ENCODE measurements at regions not wholly inside any gene's neighbourhood (a gene's known extent, or its start where the extent isn't known, plus 50 kb on each side); places are given as distances from the start of the nearest gene placed in this dataset.
A peak's percentile ranks its signal among the peaks of the same experiment; 100 is the strongest.
"Not testable (repeated sequence)": the region's sequence is repeated elsewhere in the genome, so short reads cannot be mapped to it uniquely, and the experiment has no call there.

GRCh38 chr1:145475369-145475915 is 50.0 kb upstream of the NBPF20 start:
- H3K4me3 ChIP-seq (ENCODE audit: low read depth, low read length) = peak overlapping the region; percentile 58
- not testable (repeated sequence) for H3K27me3 ChIP-seq (ENCODE audit: control insufficient read depth, insufficient read depth, low read length); H3K9me3 ChIP-seq (ENCODE audit: control insufficient read depth, insufficient read depth, low read length); H3K36me3 ChIP-seq (ENCODE audit: control insufficient read depth, insufficient read depth, low read length); H3K27ac ChIP-seq (ENCODE audit: low read depth, low read length); H3K9ac ChIP-seq (ENCODE audit: low read depth, low read length); H3K4me1 ChIP-seq (ENCODE audit: control insufficient read depth, insufficient read depth, low read length)

All from HUES48 (cell line).